Stimulated activated effector memory CD8-positive, alpha-beta T cell treated with anti-CD3 and anti-CD28 coated beads, Interleukin-12 subunit alpha, Interleukin-12 subunit beta, amount 100 ng/mL, for 72 hours (primary cell): ENCODE measurements at regions not wholly inside any gene's neighbourhood (a gene's known extent, or its start where the extent isn't known, plus 50 kb on each side); places are given as distances from the start of the nearest gene placed in this dataset.

Experiments
- ATAC-seq: fragments of 150-1000 bp; cut with Tn5 transposase; 2 replicates; pipeline ENCODE4 v1.10.0; 2021
- DNase-seq, 2 donors: peaks; one replicate each; pipeline ENCODE4 v3.0.0; 2021 to 2022; ENCODE audit warnings: low spot score in 2 of 2
- H3K27ac Mint-ChIP-seq: one replicate; pipeline ENCODE4 v1.8.0; 2022; ENCODE audit warnings: mild to moderate bottlenecking, mixed read lengths
- H3K36me3 Mint-ChIP-seq: one replicate; pipeline ENCODE4 v1.8.0; 2022; ENCODE audit warnings: mild to moderate bottlenecking, mixed read lengths
- H3K4me1 Mint-ChIP-seq: one replicate; pipeline ENCODE4 v1.8.0; 2022; ENCODE audit warnings: mixed read lengths
- H3K4me3 Mint-ChIP-seq: one replicate; pipeline ENCODE4 v1.8.0; 2022; ENCODE audit warnings: mild to moderate bottlenecking, mixed read lengths
- H3K9me3 Mint-ChIP-seq: one replicate; pipeline ENCODE4 v1.8.0; 2022; ENCODE audit warnings: mixed read lengths

DNA sequence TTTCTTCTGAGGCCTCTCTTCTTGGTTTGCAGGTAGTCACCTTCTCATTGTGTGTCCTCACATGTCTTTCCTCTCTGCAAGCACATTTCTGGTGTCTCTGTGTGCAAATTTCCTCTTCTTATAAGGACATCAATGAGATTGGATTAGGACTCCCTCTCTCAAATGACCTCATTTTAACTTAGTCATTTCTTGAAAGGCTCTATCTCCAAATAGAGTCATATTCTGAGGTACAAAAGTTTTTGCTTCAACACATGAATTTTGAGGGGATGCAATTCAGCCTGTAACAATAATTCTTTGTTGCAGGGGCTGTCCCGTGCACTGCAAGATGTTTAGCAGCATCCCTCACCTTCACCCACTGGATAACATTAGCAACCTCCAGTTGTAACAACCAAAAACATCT lies 115.0 kb upstream of the DCBLD2 start:
- no peak overlapping the region for H3K4me3 Mint-ChIP-seq
- no peaks in the 10 kb centered on the region for H3K36me3 Mint-ChIP-seq
- H3K4me1 Mint-ChIP-seq = no peaks in the 10 kb centered on the region
- ATAC-seq = no peak
- no peak overlapping the region for H3K27ac Mint-ChIP-seq
- no peak for DNase-seq
- peaks cover 4% of the 10 kb centered on the region for H3K9me3 Mint-ChIP-seq

DNA sequence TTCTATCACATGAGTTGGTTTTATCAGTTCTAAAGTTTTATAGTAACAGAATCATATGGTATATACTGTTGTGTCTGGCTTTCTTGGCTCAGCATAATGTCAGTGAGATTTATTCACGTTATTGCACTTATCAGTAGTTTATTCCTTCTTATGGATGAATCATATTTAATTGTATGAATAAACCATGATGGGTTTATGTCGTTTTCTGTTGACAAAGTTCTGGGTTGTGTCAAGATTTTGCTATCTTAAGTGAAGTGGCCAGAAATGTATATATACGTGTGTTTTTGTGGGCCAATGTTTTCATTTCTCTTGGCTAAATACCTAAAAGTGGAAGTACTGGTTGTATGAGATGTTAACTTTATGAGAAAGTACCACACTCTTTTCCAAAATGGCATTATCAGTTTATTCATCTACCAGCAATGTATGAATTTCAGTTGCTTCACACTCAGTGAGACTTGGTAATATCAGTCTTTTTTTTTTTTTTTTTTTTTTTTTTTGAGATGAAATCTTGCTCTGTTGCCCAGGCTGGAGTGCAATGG lies 112.4 kb upstream of the DCBLD2 start:
- DNase-seq = no peak
- no peaks in the 10 kb centered on the region for H3K4me1 Mint-ChIP-seq
- H3K27ac Mint-ChIP-seq = no peak overlapping the region
- ATAC-seq = no peak
- H3K36me3 Mint-ChIP-seq = no peaks in the 10 kb centered on the region
- H3K9me3 Mint-ChIP-seq = peaks cover 4% of the 10 kb centered on the region
- H3K4me3 Mint-ChIP-seq = no peak overlapping the region

DNA sequence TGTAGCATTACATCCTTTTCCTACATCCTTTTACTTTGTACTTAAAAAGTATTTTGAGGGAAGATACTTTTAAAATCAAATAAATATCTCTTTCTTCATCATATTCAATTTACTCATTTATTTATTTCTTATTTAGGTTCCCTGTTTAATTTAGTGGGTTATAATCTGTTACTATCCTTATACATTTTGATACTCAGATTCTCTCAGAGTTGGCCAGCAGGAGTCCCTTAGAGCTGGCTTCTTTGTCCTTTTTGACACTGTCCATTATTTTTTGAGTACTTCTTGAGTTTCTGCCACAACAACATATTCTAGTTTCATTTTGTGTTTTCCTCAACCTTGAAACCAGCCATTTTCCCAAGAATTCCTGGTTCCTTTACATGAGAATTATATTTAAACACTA lies 111.6 kb upstream of the DCBLD2 start:
- no peak for ATAC-seq
- H3K27ac Mint-ChIP-seq = no peak overlapping the region
- H3K4me3 Mint-ChIP-seq = no peak overlapping the region
- no peak for DNase-seq
- H3K9me3 Mint-ChIP-seq = peaks cover 4% of the 10 kb centered on the region
- H3K36me3 Mint-ChIP-seq = no peaks in the 10 kb centered on the region
- no peaks in the 10 kb centered on the region for H3K4me1 Mint-ChIP-seq

DNA sequence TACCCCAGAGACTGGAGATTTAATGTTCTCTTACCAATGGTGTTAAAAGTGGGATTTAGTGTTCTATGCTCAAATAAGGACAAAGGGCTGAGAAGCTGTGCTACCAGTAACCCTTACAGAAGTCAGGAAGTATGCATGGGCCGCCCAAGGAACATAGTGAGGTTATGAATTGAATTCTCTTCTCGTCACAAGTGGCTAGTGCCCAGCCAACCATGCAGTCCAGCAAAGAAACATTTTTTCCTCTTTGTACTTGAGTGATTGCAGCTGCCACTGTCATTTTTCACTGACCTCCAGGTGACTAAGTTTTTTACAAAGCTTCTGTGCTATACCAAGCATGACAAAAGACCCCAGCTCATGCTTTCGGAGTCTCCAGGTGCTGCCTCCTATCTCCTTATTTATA lies 110.6 kb upstream of the DCBLD2 start:
- H3K27ac Mint-ChIP-seq = no peak overlapping the region
- H3K4me3 Mint-ChIP-seq = no peak overlapping the region
- DNase-seq (no peak), ATAC-seq (no peak)
- no peaks in the 10 kb centered on the region for H3K36me3 Mint-ChIP-seq
- H3K9me3 Mint-ChIP-seq = peaks cover 4% of the 10 kb centered on the region
- no peaks in the 10 kb centered on the region for H3K4me1 Mint-ChIP-seq

DNA sequence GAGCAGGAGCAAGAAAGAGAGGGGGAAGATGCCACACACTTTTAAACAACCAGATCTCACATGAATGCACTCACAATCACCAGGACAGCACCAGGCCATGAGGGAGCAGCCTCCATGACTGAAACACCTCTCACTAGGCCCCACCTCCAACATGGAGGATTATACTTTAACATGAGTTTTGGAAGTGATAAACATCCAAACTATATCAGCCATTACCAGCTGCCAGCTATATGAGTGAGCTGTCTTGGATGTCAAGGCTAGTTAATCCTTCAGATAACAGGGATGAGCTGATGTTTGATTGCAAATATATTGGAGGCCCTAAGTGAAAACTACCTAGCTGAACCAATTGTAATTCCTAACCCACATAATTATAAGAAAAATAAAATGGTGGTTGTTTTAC lies 108.4 kb upstream of the DCBLD2 start:
- no peaks in the 10 kb centered on the region for H3K4me1 Mint-ChIP-seq
- DNase-seq (no peak), ATAC-seq (no peak)
- H3K4me3 Mint-ChIP-seq = no peak overlapping the region
- H3K27ac Mint-ChIP-seq = no peak overlapping the region
- no peaks in the 10 kb centered on the region for H3K36me3 Mint-ChIP-seq
- no peaks in the 10 kb centered on the region for H3K9me3 Mint-ChIP-seq

DNA sequence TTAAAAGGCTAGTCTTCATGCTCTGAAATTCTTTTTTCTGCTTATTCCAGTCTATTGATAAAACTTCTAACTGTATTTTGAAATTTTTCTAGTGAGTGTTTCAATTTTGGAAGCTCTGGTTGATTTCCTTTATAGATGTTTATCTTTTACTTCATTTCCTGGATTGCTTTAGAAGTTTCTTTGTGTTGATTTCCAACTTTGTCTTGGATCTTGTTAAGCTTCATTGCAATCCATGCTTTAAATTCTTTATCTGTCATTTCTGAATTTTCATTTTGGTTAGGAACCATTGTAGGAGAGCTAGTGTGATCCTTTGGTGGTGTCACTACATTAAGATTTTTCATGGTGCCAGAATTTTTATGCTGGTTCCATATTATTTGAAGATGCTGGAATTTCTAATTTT lies 105.2 kb upstream of the DCBLD2 start:
- Mint-ChIP-seq H3K36me3 (no peaks in the 10 kb centered on the region), H3K4me3 (no peak overlapping the region), H3K27ac (no peak overlapping the region), H3K4me1 (no peaks in the 10 kb centered on the region), H3K9me3 (peaks cover 3% of the 10 kb centered on the region)
- DNase-seq (no peak), ATAC-seq (no peak)

DNA sequence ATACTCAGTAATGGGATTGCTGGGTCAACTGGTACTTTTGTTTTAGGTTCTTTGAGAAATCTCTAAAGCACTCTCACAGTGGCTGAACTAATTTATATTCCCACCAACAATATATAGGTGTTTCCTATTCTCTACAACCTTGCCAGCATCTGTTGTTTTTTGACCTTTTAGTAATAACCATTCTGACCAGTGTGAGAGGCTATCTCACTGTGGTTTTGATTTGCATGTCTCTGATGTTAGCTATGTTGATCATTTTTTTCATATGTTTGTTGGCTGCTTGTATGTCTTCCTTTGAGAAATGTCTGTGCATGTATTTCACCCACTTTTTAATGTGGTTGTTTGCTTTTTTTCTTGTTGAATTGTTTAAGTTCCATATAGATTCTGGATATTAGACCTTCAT lies 98.2 kb upstream of the DCBLD2 start:
- Mint-ChIP-seq H3K36me3 (no peaks in the 10 kb centered on the region), H3K9me3 (peaks cover 3% of the 10 kb centered on the region), H3K4me1 (no peaks in the 10 kb centered on the region), H3K4me3 (no peak overlapping the region), H3K27ac (no peak overlapping the region)
- ATAC-seq (no peak), DNase-seq (no peak)

DNA sequence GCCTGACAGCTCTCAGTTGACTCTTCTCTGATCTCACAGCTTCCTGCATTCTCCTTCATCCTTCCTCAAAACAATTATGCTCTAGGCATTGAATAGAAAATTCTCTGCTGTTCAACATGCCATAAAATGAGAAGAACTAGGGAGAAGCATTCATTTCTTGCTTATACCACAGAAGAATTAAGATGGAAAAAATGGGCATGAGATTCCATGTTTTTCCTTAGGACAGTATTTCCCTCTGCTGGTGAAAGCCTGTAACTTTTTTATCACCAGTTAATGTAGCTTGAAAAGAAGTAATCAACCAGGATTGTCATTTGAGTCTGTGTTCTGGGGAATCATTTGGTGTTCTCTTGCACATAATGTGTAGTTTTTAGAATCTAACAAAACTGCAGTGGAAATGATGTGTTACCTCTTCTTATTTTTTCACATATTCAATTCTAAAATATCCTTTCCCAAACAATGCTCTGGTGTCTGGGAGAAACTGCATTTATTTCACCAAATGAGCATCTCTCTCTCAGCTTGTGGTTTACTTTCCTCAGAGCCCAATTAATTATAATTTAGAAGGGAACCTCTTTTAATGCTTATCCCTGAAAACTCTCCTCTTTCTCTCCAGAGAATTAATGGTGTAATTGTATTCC lies 92.8 kb upstream of the DCBLD2 start:
- DNase-seq = no peak

DNA sequence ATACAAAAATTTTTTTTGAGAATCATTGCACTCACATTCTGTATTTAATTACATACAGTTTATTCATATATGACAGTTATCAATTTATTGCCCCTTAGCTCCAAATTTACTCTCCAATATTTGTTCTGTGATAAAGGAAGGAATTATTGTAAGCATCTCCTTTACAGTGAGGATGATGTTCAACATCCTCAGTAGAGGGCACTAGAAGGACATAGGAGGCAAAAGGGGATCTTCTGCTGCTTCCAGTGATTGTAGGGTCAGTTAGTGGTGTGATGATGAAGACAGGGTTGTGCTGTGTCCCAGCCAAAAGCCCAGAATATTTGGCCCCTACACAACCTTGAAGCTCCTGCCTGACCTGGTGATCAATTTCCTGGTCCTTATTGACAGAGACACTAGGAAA lies 89.9 kb upstream of the DCBLD2 start:
- peaks cover 4% of the 10 kb centered on the region for H3K9me3 Mint-ChIP-seq
- no peaks in the 10 kb centered on the region for H3K36me3 Mint-ChIP-seq
- no peaks in the 10 kb centered on the region for H3K4me1 Mint-ChIP-seq
- no peak for DNase-seq
- H3K27ac Mint-ChIP-seq = no peak overlapping the region
- ATAC-seq = peak; percentile 8
- H3K4me3 Mint-ChIP-seq = no peak overlapping the region

More for the DNA sequence above, 92.8 kb upstream of the DCBLD2 start:
- Mint-ChIP-seq H3K36me3 (no peaks in the 10 kb centered on the region), H3K4me3 (no peak overlapping the region), H3K9me3 (peaks cover 4% of the 10 kb centered on the region), H3K27ac (no peak overlapping the region), H3K4me1 (no peaks in the 10 kb centered on the region)
- ATAC-seq = no peak

DNA sequence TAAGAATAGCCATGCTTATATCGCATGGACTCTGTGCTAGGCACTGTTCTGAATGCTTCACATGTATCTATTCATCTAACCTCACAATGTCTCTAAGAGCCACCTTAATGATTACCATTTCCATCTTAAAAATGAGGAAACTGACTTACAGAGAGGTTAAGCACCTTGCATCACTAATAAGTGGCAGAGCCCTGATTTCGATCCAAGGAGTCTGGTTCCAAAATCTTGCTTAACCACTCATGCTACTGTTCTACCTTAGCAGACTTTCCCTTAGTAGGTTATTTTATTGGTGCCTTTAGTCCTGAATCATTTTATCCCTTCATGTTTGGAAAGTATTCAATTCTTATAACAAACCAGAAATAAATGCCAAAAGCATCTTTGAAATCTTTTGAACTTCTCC lies 89.2 kb upstream of the DCBLD2 start:
- ATAC-seq = no peak
- no peaks in the 10 kb centered on the region for H3K4me1 Mint-ChIP-seq
- no peak overlapping the region for H3K27ac Mint-ChIP-seq
- H3K4me3 Mint-ChIP-seq = no peak overlapping the region
- DNase-seq = no peak
- H3K36me3 Mint-ChIP-seq = no peaks in the 10 kb centered on the region
- peaks cover 4% of the 10 kb centered on the region for H3K9me3 Mint-ChIP-seq

DNA sequence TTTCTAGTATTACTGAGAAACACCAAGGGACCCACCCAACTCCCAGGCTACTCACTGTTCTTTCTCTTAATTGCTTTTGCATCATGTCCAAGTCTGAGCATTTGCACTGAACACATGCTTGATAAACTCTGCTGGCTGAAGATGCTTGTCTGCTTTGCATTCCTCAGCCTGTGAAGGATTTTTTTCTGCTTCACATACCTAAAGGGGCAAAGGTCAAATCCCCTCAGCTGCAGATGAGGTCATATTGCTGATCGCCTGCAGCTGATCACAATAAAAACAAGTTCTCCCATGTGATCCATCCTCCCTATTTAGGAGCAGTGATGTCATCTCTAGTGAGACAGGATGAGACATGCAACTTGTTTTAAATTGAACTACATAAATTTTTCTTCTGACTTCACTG lies 84.6 kb upstream of the DCBLD2 start:
- Mint-ChIP-seq H3K9me3 (no peaks in the 10 kb centered on the region), H3K4me1 (no peaks in the 10 kb centered on the region), H3K27ac (no peak overlapping the region), H3K36me3 (no peaks in the 10 kb centered on the region), H3K4me3 (no peak overlapping the region)
- ATAC-seq (no peak), DNase-seq (no peak)

DNA sequence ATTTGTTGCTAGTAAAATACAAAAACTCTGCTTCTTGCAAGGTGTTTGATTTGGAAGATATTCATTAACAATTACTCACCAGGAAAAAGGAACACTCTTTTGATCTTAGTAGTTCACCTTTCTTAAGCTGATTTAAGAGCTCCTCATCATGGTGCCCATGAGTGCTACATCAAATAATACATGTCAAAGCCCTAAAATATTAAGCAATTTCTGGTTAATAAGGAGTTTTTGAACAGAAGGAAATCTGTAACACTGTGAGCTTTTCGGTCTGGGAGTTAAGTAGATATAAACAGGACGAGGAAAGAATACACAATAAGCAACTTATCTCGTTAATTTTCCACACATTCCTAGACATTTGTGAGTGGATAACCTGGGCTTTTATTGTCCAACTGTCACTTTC lies 83.9 kb upstream of the DCBLD2 start:
- H3K4me3 Mint-ChIP-seq = no peak overlapping the region
- no peaks in the 10 kb centered on the region for H3K36me3 Mint-ChIP-seq
- ATAC-seq = no peak
- DNase-seq = no peak
- no peak overlapping the region for H3K27ac Mint-ChIP-seq
- H3K9me3 Mint-ChIP-seq = no peaks in the 10 kb centered on the region
- no peaks in the 10 kb centered on the region for H3K4me1 Mint-ChIP-seq

DNA sequence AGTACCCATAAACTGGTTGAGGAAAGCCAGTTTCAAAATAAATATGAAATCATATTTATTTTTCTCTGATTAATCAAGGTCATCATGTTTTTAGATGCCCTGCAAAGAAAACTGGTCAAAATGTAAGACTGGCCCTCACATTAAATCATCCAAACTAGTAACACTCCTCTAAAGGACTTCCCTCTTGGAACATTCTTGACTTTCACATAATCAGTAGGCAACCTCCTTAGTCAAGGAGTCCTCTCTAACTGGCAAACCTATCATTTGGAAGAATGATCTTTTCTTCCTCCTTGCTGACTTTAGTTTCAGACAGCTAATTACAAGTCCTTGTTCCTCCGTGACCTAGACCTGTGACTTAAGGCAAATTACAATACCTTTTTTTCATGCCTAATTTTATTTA lies 82.5 kb upstream of the DCBLD2 start:
- H3K36me3 Mint-ChIP-seq = no peaks in the 10 kb centered on the region

DNA sequence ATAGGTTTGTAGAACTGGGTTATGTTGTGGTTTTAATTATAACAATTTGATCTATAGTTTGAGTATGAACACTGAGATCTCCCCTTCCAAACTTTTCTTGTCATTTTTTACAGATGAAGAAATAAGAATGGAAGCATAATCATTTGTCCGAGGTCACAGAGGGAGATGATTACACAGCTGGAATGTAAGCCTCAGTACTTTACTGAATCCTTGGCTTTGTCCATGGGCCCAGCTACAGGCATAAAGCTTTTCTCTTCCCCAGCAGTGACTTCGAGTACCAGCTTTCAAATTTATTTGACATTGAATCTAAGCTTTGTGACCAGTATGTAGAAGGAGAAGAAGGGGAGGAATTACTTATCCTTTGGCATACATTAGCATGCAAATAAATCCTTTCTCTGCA lies 80.9 kb upstream of the DCBLD2 start:
- DNase-seq = no peak

More for the DNA sequence above, 82.5 kb upstream of the DCBLD2 start:
- no peak for DNase-seq
- Mint-ChIP-seq H3K27ac (no peak overlapping the region), H3K9me3 (no peaks in the 10 kb centered on the region), H3K4me1 (no peaks in the 10 kb centered on the region), H3K4me3 (no peak overlapping the region)
- no peak for ATAC-seq

DNA sequence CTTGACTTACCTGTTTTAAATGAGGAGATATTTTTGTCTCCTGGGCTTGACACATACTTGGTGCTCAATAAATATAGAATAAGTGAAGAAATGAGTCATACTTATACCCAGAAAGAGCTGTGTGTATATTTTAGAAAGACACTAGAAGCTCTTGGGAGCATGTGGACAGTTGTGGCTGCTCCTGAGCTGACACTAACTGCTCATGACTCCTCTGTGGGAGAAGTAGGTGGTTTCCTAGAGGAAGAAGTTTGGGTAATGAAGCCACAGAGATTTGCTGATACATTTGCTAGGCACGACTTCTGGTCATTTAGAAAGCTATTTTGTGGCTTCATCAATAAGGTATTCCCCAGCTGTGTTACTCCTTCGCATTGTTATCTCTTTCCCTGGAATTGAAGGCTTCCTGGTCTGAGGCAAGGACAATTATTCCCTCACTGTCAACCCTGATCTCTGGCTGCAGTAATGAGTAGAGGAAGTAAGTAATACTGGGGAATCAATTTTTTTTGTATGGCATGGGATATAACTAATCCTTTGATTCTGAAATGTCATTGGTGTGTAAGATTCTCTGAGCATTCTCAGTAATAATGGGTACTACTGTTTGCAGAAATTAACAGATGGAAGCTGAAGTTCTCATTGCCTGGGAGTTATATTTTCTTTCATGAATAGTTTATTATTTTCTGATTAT lies 79.6 kb upstream of the DCBLD2 start:
- H3K27ac Mint-ChIP-seq = no peak overlapping the region
- no peaks in the 10 kb centered on the region for H3K4me1 Mint-ChIP-seq
- H3K36me3 Mint-ChIP-seq = no peaks in the 10 kb centered on the region
- H3K9me3 Mint-ChIP-seq = peaks cover 3% of the 10 kb centered on the region
- no peak overlapping the region for H3K4me3 Mint-ChIP-seq
- DNase-seq (no peak), ATAC-seq (peak; percentile 55)

More for the DNA sequence above, 80.9 kb upstream of the DCBLD2 start:
- no peaks in the 10 kb centered on the region for H3K4me1 Mint-ChIP-seq
- no peaks in the 10 kb centered on the region for H3K36me3 Mint-ChIP-seq
- H3K9me3 Mint-ChIP-seq = no peaks in the 10 kb centered on the region
- H3K27ac Mint-ChIP-seq = no peak overlapping the region
- no peak overlapping the region for H3K4me3 Mint-ChIP-seq
- no peak for ATAC-seq

DNA sequence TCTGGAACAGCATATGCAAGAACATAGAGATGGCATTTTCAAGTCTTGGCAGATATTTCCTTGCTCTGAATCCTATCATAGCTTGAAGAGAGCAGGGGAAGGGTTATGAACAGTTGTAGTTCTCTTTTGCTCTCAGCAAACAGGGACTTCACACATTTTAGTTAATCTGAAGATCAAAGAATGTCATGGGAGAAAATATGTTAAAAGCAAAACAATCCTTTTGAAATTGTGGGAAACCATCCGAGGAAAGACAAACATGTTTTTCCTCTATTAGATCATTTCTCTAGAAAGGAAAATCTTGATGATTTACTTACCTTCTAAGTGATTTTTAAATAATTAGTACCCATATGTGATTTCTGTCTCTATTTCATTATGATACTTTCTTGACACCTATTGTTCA lies 77.8 kb upstream of the DCBLD2 start:
- Mint-ChIP-seq H3K36me3 (no peaks in the 10 kb centered on the region), H3K27ac (no peak overlapping the region), H3K9me3 (peaks cover 3% of the 10 kb centered on the region), H3K4me3 (no peak overlapping the region), H3K4me1 (no peaks in the 10 kb centered on the region)
- ATAC-seq (no peak), DNase-seq (no peak)
